ENCODE measurements at regions not wholly inside any gene's neighbourhood (a gene's known extent, or its start where the extent isn't known, plus 50 kb on each side); places are given as distances from the start of the nearest gene placed in this dataset.
A peak's percentile ranks its signal among the peaks of the same experiment; 100 is the strongest.
"Not testable (repeated sequence)": the region's sequence is repeated elsewhere in the genome, so short reads cannot be mapped to it uniquely, and the experiment has no call there.

GRCh38 chr14:105636935-105637334 lies 110.6 kb downstream of the TMEM121 start:
- Histone ChIP-seq H3K4me1 (ENCODE audit: control insufficient read depth in 1 of 2, insufficient read depth in 2 of 2, low read length in 2 of 2) (no peaks in the 10 kb centered on the region), H3K4me3 (ENCODE audit: low read length in 2 of 2) (no peak overlapping the region), H3K27me3 (ENCODE audit: control insufficient read depth in 1 of 2, insufficient read depth in 2 of 2, low read length in 1 of 2) (no peaks in the 10 kb centered on the region), H3K36me3 (ENCODE audit: control insufficient read depth in 1 of 2, insufficient read depth in 2 of 2, low read length in 1 of 2) (no peaks in the 10 kb centered on the region), H3K27ac (ENCODE audit: low read depth in 1 of 2, low read length in 2 of 2) (no peak overlapping the region), H3K9me3 (ENCODE audit: control insufficient read depth, low read length) (peaks cover 3% of the 10 kb centered on the region)
- WGBS, 2 donors = 80% methylated on average over 4 of the region's 4 CpGs; no CpG with 5 or more reads in 1 of the 2 donors
- ATAC-seq (ENCODE audit: low FRiP score) (no peak), DNase-seq (no peak)
- intact Hi-C loops (cut with DNase I) = no loop called here

GRCh38 chr14:105637345-105637744 lies 111.0 kb downstream of the TMEM121 start:
- WGBS, 2 donors = 83 to 89% methylated on average over 2 to 8 of the region's 10 CpGs
- DNase-seq; ATAC-seq (ENCODE audit: low FRiP score); H3K4me3 ChIP-seq (ENCODE audit: low read length in 2 of 2); H3K4me1 ChIP-seq (ENCODE audit: control insufficient read depth in 1 of 2, insufficient read depth in 2 of 2, low read length in 2 of 2); H3K9me3 ChIP-seq (ENCODE audit: control insufficient read depth, low read length); H3K27me3 ChIP-seq (ENCODE audit: control insufficient read depth in 1 of 2, insufficient read depth in 2 of 2, low read length in 1 of 2); H3K27ac ChIP-seq (ENCODE audit: low read depth in 1 of 2, low read length in 2 of 2); intact Hi-C loops (cut with DNase I); H3K36me3 ChIP-seq (ENCODE audit: control insufficient read depth in 1 of 2, insufficient read depth in 2 of 2, low read length in 1 of 2): not testable (repeated sequence)

GRCh38 chr14:105639969-105640931 lies 113.9 kb downstream of the TMEM121 start:
- ATAC-seq (ENCODE audit: low FRiP score); H3K27me3 ChIP-seq (ENCODE audit: control insufficient read depth in 1 of 2, insufficient read depth in 2 of 2, low read length in 1 of 2); H3K9me3 ChIP-seq (ENCODE audit: control insufficient read depth, low read length); intact Hi-C loops (cut with DNase I); H3K4me1 ChIP-seq (ENCODE audit: control insufficient read depth in 1 of 2, insufficient read depth in 2 of 2, low read length in 2 of 2); H3K4me3 ChIP-seq (ENCODE audit: low read length in 2 of 2); H3K36me3 ChIP-seq (ENCODE audit: control insufficient read depth in 1 of 2, insufficient read depth in 2 of 2, low read length in 1 of 2): not testable (repeated sequence)
- peak overlapping the region in 1 of 2 donors; percentile 2 for H3K27ac ChIP-seq (ENCODE audit: low read depth in 1 of 2, low read length in 2 of 2)
- peak in 1 of 2 donors; percentile 69 for DNase-seq
- 52 to 65% methylated on average over 20 to 29 of the region's 33 CpGs for WGBS, 2 donors

- Histone ChIP-seq H3K4me1 (ENCODE audit: control insufficient read depth in 1 of 2, insufficient read depth in 2 of 2, low read length in 2 of 2) (no peaks in the 10 kb centered on the region), H3K36me3 (ENCODE audit: control insufficient read depth in 1 of 2, insufficient read depth in 2 of 2, low read length in 1 of 2) (no peaks in the 10 kb centered on the region), H3K9me3 (ENCODE audit: control insufficient read depth, low read length) (no peaks in the 10 kb centered on the region), H3K27ac (ENCODE audit: low read depth in 1 of 2, low read length in 2 of 2) (no peak overlapping the region), H3K4me3 (ENCODE audit: low read length in 2 of 2) (no peak overlapping the region), H3K27me3 (ENCODE audit: control insufficient read depth in 1 of 2, insufficient read depth in 2 of 2, low read length in 1 of 2) (no peaks in the 10 kb centered on the region)
- ATAC-seq (ENCODE audit: low FRiP score) (peak; percentile 54), DNase-seq (no peak)
- WGBS, 2 donors = 91% methylated on average over 17 of the region's 17 CpGs
- intact Hi-C loops (cut with DNase I) = no loop called here
Measured at GRCh38 chr14:105641075-105641937, 114.9 kb downstream of the TMEM121 start.

- ATAC-seq (ENCODE audit: low FRiP score); intact Hi-C loops (cut with DNase I); H3K4me3 ChIP-seq (ENCODE audit: low read length in 2 of 2); H3K36me3 ChIP-seq (ENCODE audit: control insufficient read depth in 1 of 2, insufficient read depth in 2 of 2, low read length in 1 of 2); H3K9me3 ChIP-seq (ENCODE audit: control insufficient read depth, low read length); H3K27ac ChIP-seq (ENCODE audit: low read depth in 1 of 2, low read length in 2 of 2); H3K4me1 ChIP-seq (ENCODE audit: control insufficient read depth in 1 of 2, insufficient read depth in 2 of 2, low read length in 2 of 2); H3K27me3 ChIP-seq (ENCODE audit: control insufficient read depth in 1 of 2, insufficient read depth in 2 of 2, low read length in 1 of 2); DNase-seq: not testable (repeated sequence)
- WGBS, 2 donors = 87 to 92% methylated on average over 7 to 11 of the region's 12 CpGs
Measured at GRCh38 chr14:105641951-105642350, 115.6 kb downstream of the TMEM121 start.

- H3K36me3 ChIP-seq (ENCODE audit: control insufficient read depth in 1 of 2, insufficient read depth in 2 of 2, low read length in 1 of 2); H3K27ac ChIP-seq (ENCODE audit: low read depth in 1 of 2, low read length in 2 of 2); H3K4me1 ChIP-seq (ENCODE audit: control insufficient read depth in 1 of 2, insufficient read depth in 2 of 2, low read length in 2 of 2); intact Hi-C loops (cut with DNase I); DNase-seq; H3K9me3 ChIP-seq (ENCODE audit: control insufficient read depth, low read length); H3K4me3 ChIP-seq (ENCODE audit: low read length in 2 of 2); H3K27me3 ChIP-seq (ENCODE audit: control insufficient read depth in 1 of 2, insufficient read depth in 2 of 2, low read length in 1 of 2); ATAC-seq (ENCODE audit: low FRiP score): not testable (repeated sequence)
- WGBS, 2 donors = 95 to 96% methylated on average over 8 to 10 of the region's 19 CpGs
Measured at GRCh38 chr14:105642486-105642885, 116.1 kb downstream of the TMEM121 start.

GRCh38 chr14:105643406-105644052 lies 117.1 kb downstream of the TMEM121 start:
- H3K4me1 ChIP-seq (ENCODE audit: control insufficient read depth in 1 of 2, insufficient read depth in 2 of 2, low read length in 2 of 2); ATAC-seq (ENCODE audit: low FRiP score); intact Hi-C loops (cut with DNase I); H3K9me3 ChIP-seq (ENCODE audit: control insufficient read depth, low read length); H3K27me3 ChIP-seq (ENCODE audit: control insufficient read depth in 1 of 2, insufficient read depth in 2 of 2, low read length in 1 of 2); H3K4me3 ChIP-seq (ENCODE audit: low read length in 2 of 2); H3K36me3 ChIP-seq (ENCODE audit: control insufficient read depth in 1 of 2, insufficient read depth in 2 of 2, low read length in 1 of 2); DNase-seq; H3K27ac ChIP-seq (ENCODE audit: low read depth in 1 of 2, low read length in 2 of 2): not testable (repeated sequence)
- 89 to 90% methylated on average over 28 to 30 of the region's 30 CpGs for WGBS, 2 donors

GRCh38 chr14:105644053-105644435 lies 117.7 kb downstream of the TMEM121 start:
- H3K4me3 ChIP-seq (ENCODE audit: low read length in 2 of 2); intact Hi-C loops (cut with DNase I); H3K27ac ChIP-seq (ENCODE audit: low read depth in 1 of 2, low read length in 2 of 2); H3K4me1 ChIP-seq (ENCODE audit: control insufficient read depth in 1 of 2, insufficient read depth in 2 of 2, low read length in 2 of 2); H3K27me3 ChIP-seq (ENCODE audit: control insufficient read depth in 1 of 2, insufficient read depth in 2 of 2, low read length in 1 of 2); ATAC-seq (ENCODE audit: low FRiP score); H3K9me3 ChIP-seq (ENCODE audit: control insufficient read depth, low read length); H3K36me3 ChIP-seq (ENCODE audit: control insufficient read depth in 1 of 2, insufficient read depth in 2 of 2, low read length in 1 of 2); DNase-seq: not testable (repeated sequence)
- 94 to 96% methylated on average over 9 to 11 of the region's 11 CpGs for WGBS, 2 donors
